HG03097 (cell line): ENCODE measurements at regions not wholly inside any gene's neighbourhood (a gene's known extent, or its start where the extent isn't known, plus 50 kb on each side); places are given as distances from the start of the nearest gene placed in this dataset.
"Not testable (repeated sequence)": the region's sequence is repeated elsewhere in the genome, so short reads cannot be mapped to it uniquely, and the experiment has no call there.

Experiments
- ATAC-seq: cut with Tn5 transposase; IDR thresholded peaks from one replicate; pipeline ENCODE4 v1.9.1; 2021; ENCODE audit not compliant: unreplicated experiment, low FRiP score

GRCh38 chr3:59245859-59246501, 196.2 kb upstream of the CFAP20DC start:
- ATAC-seq, result no peak

GRCh38 chr3:59245300-59245858, 195.6 kb upstream of the CFAP20DC start:
- ATAC-seq, result no peak

GRCh38 chr3:59244343-59244742, 194.5 kb upstream of the CFAP20DC start:
- no peak for ATAC-seq

GRCh38 chr3:59243476-59243875, 193.7 kb upstream of the CFAP20DC start:
- no peak for ATAC-seq

- no peak for ATAC-seq
Observed at GRCh38 chr3:59240666-59241255, 190.9 kb upstream of the CFAP20DC start.

- no peak for ATAC-seq
Observed at GRCh38 chr3:59237121-59237520, 187.3 kb upstream of the CFAP20DC start.

- ATAC-seq, result peak; percentile 86
Observed at GRCh38 chr3:59235634-59236012, 185.8 kb upstream of the CFAP20DC start.

GRCh38 chr3:59234884-59235633, 185.2 kb upstream of the CFAP20DC start:
- no peak for ATAC-seq

- ATAC-seq, result not testable (repeated sequence)
Observed at GRCh38 chr3:59230379-59230778, 180.6 kb upstream of the CFAP20DC start.

- ATAC-seq, result no peak
Observed at GRCh38 chr3:59213860-59214259, 164.0 kb upstream of the CFAP20DC start.

- no peak for ATAC-seq
Observed at GRCh38 chr3:59212128-59212779, 162.4 kb upstream of the CFAP20DC start.

GRCh38 chr3:59210260-59210659, 160.4 kb upstream of the CFAP20DC start:
- ATAC-seq, result no peak

- no peak for ATAC-seq
Observed at GRCh38 chr3:59192473-59192872, 142.6 kb upstream of the CFAP20DC start.

- no peak for ATAC-seq
Observed at GRCh38 chr3:59191651-59192050, 141.8 kb upstream of the CFAP20DC start.

- ATAC-seq, result no peak
Observed at GRCh38 chr3:59189939-59190338, 140.1 kb upstream of the CFAP20DC start.

GRCh38 chr3:59189526-59189925, 139.7 kb upstream of the CFAP20DC start:
- no peak for ATAC-seq

GRCh38 chr3:59186725-59187124, 136.9 kb upstream of the CFAP20DC start:
- ATAC-seq, result no peak

- no peak for ATAC-seq
Observed at GRCh38 chr3:59185591-59186369, 136.0 kb upstream of the CFAP20DC start.

- no peak for ATAC-seq
Observed at GRCh38 chr3:59180006-59180405, 130.2 kb upstream of the CFAP20DC start.

- no peak for ATAC-seq
Observed at GRCh38 chr3:59178698-59179097, 128.9 kb upstream of the CFAP20DC start.
